Spleen (tissue), 11 donors: ENCODE measurements at regions not wholly inside any gene's neighbourhood (a gene's known extent, or its start where the extent isn't known, plus 50 kb on each side); places are given as distances from the start of the nearest gene placed in this dataset.
"Not testable (repeated sequence)": the region's sequence is repeated elsewhere in the genome, so short reads cannot be mapped to it uniquely, and the experiment has no call there.

ENCODE experiments used
- DNase-seq: peaks from one replicate; pipeline ENCODE4 v3.0.0-alpha.2; 2020
- H3K27ac ChIP-seq, 8 donors: fragments of 200-600 bp; sonication (generic) in 7 of 8; 1 replicate in 4 of 8; 2 replicates in 4 of 8; pipeline versions ENCODE4 v1.5.0 to v1.8.0; 2016 to 2021; ENCODE audit warnings: inconsistent platforms in 4 of 8, mild to moderate bottlenecking in 4 of 8, moderate library complexity in 1 of 8
- H3K27me3 ChIP-seq, 7 donors: fragments of 200-600 bp; sonication (generic) in 6 of 7; replicated peaks in 1 of 7; 1 replicate in 4 of 7; 2 replicates in 3 of 7; pipeline versions ENCODE4 v1.5.0 to v1.8.0; 2016 to 2021; ENCODE audit warnings: inconsistent platforms in 3 of 7, mild to moderate bottlenecking in 1 of 7
- H3K36me3 ChIP-seq, 6 donors: fragments of 200-600 bp; sonication (generic) in 5 of 6; 1 replicate in 4 of 6; 2 replicates in 2 of 6; pipeline versions ENCODE4 v1.5.0 to v1.8.0; 2016 to 2021; ENCODE audit warnings: inconsistent platforms in 2 of 6
- H3K4me1 ChIP-seq, 6 donors: fragments of 200-600 bp; sonication (generic) in 5 of 6; 1 replicate in 3 of 6; 2 replicates in 3 of 6; pipeline versions ENCODE4 v1.5.0 to v1.8.0; 2016 to 2021; ENCODE audit warnings: inconsistent platforms in 3 of 6
- H3K4me3 ChIP-seq, 8 donors: fragments of 200-600 bp; sonication (generic) in 7 of 8; 1 replicate in 4 of 8; 2 replicates in 4 of 8; pipeline versions ENCODE4 v1.5.0 to v1.8.0; 2016 to 2021; ENCODE audit warnings: inconsistent platforms in 4 of 8, mild to moderate bottlenecking in 4 of 8, moderate library complexity in 2 of 8
- H3K9me3 ChIP-seq, 8 donors: fragments of 200-600 bp; sonication (generic) in 7 of 8; 1 replicate in 4 of 8; 2 replicates in 4 of 8; pipeline versions ENCODE4 v1.5.0 to v1.8.0; 2016 to 2021; ENCODE audit warnings: inconsistent platforms in 4 of 8
- CTCF ChIP-seq, 11 experiments: fragments of 200-600 bp in 7 of 11; fragments of 450-650 bp in 4 of 11; sonication (generic) in 4 of 11; IDR thresholded peaks in 8 of 11; conservative IDR thresholded peaks in 3 of 11; 1 replicate in 7 of 11; 2 replicates in 4 of 11; pipeline versions ENCODE4 v1.4.0 to v1.8.0; 2016 to 2021; ENCODE audit warnings: antibody characterized with exemption in 11 of 11, inconsistent platforms in 4 of 11, mild to moderate bottlenecking in 1 of 11
- POLR2A ChIP-seq, 3 donors: fragments of 450-650 bp; IDR thresholded peaks; one replicate each; pipeline ENCODE4 v1.5.1; 2017; ENCODE audit warnings: antibody characterized with exemption in 3 of 3, mild to moderate bottlenecking in 1 of 3
- POLR2AphosphoS5 ChIP-seq, 3 donors: sonication (generic); formaldehyde crosslinking; IDR thresholded peaks; one replicate each; pipeline ENCODE4 v1.5.1; 2017; ENCODE audit warnings: antibody characterized with exemption in 3 of 3
- WGBS, 5 donors: extraction: QIAGEN DNeasy Blood & Tissue Kit in 3 of 5; methylation state at CpG; one replicate each; pipeline versions ENCODE4 v1.1.5 to v1.1.7; 2013 to 2018; 5-methylcytosine and 5-hydroxymethylcytosine counted together
- intact Hi-C: fragments of 100-400 bp; cut with DNase I; formaldehyde crosslinking; loops from one replicate; pipeline ENCODE4 v1.15.0; 2023; ENCODE audit warnings: low total_unique reads
- donor health status: healthy with polysubstance abuse.
- donor health status: DM: no; HTN: no; CAD: no; lungs with moderate emphysema.
- donor health status: DM: no; HTN: no; CAD: no.
- donor health status: Bipolar disorder and iron deficiency.
- donor health status: healthy.
- donor health status: DM: no; HTN: no; CAD: no.
- donor health status: DM: yes; HTN: yes; CAD: no.

GRCh38 chr3:75341324-75342067 is 322.6 kb upstream of the FRG2C start:
- Histone ChIP-seq H3K27ac (no peak overlapping the region), H3K9me3 (no peaks in the 10 kb centered on the region), H3K4me3 (peak overlapping the region in 1 of 8 donors; percentile 13), H3K27me3 (no peaks in the 10 kb centered on the region), H3K36me3 (no peaks in the 10 kb centered on the region), H3K4me1 (peaks cover 0 to 14% (median 0%) of the 10 kb centered on the region in 6 donors)
- 55 to 74% (median 61%) methylated on average over 11 to 12 of the region's 12 CpGs for WGBS, 5 donors
- intact Hi-C loops, result no loop called here
- TF ChIP-seq POLR2A (IDR thresholded peaks at IDR 0.05) (no peak), CTCF (IDR thresholded peaks at IDR 0.05 in 8 of 11, conservative IDR thresholded peaks at IDR 0.05 in 3 of 11) (no peak), POLR2AphosphoS5 (IDR thresholded peaks at IDR 0.05) (no peak)
- no peak for DNase-seq

- no peak for DNase-seq
- WGBS, 5 donors, result 29 to 76% (median 68%) methylated on average over 3 to 5 of the region's 5 CpGs
- no peaks in the 10 kb centered on the region for H3K36me3 ChIP-seq
- peaks cover 0 to 14% (median 0%) of the 10 kb centered on the region in 6 donors for H3K4me1 ChIP-seq
- no peaks in the 10 kb centered on the region for H3K9me3 ChIP-seq
- no peak for TF ChIP-seq POLR2A (IDR thresholded peaks at IDR 0.05)
- no peak for TF ChIP-seq POLR2AphosphoS5 (IDR thresholded peaks at IDR 0.05)
- TF ChIP-seq CTCF (IDR thresholded peaks at IDR 0.05 in 8 of 11, conservative IDR thresholded peaks at IDR 0.05 in 3 of 11), result no peak
- no peak overlapping the region for H3K27ac ChIP-seq
- no peaks in the 10 kb centered on the region for H3K27me3 ChIP-seq
- intact Hi-C loops, result no loop called here
- H3K4me3 ChIP-seq, result no peak overlapping the region
These were observed 321.7 kb upstream of the FRG2C start for GRCh38 chr3:75342425-75342824.

GRCh38 chr3:75350536-75350935 is 313.6 kb upstream of the FRG2C start:
- intact Hi-C loops, H3K27me3 ChIP-seq: not testable (repeated sequence)
- 85 to 96% (median 89%) methylated on average over 9 of the region's 9 CpGs for WGBS, 5 donors

GRCh38 chr3:75362086-75362784 is 301.9 kb upstream of the FRG2C start:
- H3K27me3 ChIP-seq, H3K36me3 ChIP-seq, H3K9me3 ChIP-seq, H3K4me1 ChIP-seq, intact Hi-C loops, DNase-seq, H3K4me3 ChIP-seq, H3K27ac ChIP-seq: not testable (repeated sequence)
- 64 to 79% (median 76%) methylated on average over 16 of the region's 16 CpGs for WGBS, 5 donors
- peak in 4 of 11 experiments; percentile 11 to 19 (median 16) for TF ChIP-seq CTCF (IDR thresholded peaks at IDR 0.05 in 8 of 11, conservative IDR thresholded peaks at IDR 0.05 in 3 of 11)

More at GRCh38 chr3:75350536-75350935, 313.6 kb upstream of the FRG2C start:
- not testable (repeated sequence) for H3K9me3 ChIP-seq, DNase-seq, H3K27ac ChIP-seq, H3K4me1 ChIP-seq, H3K4me3 ChIP-seq, H3K36me3 ChIP-seq

- not testable (repeated sequence) for H3K36me3 ChIP-seq, H3K4me1 ChIP-seq, H3K27ac ChIP-seq, DNase-seq, H3K27me3 ChIP-seq, H3K9me3 ChIP-seq
- WGBS, 5 donors, result 71 to 92% (median 84%) methylated on average over 11 to 13 of the region's 13 CpGs
- intact Hi-C loops, result loop anchor here (5.0 kb wide), 1 partner anchor 219 kb away; no protein-coding TSS in a partner anchor
- H3K4me3 ChIP-seq, result peak overlapping the region in 1 of 8 donors; percentile 19
These were observed 291.2 kb upstream of the FRG2C start for GRCh38 chr3:75372964-75373363.

GRCh38 chr3:75379840-75380239 is 284.3 kb upstream of the FRG2C start:
- WGBS, 5 donors, result 93 to 98% (median 97%) methylated on average over 4 to 5 of the region's 5 CpGs
- H3K4me1 ChIP-seq, H3K36me3 ChIP-seq, H3K27me3 ChIP-seq, intact Hi-C loops, DNase-seq, H3K4me3 ChIP-seq, H3K9me3 ChIP-seq, H3K27ac ChIP-seq: not testable (repeated sequence)
